ENCODE measurements at regions not wholly inside any gene's neighbourhood (a gene's known extent, or its start where the extent isn't known, plus 50 kb on each side); places are given as distances from the start of the nearest gene placed in this dataset.
"Not testable (repeated sequence)": the region's sequence is repeated elsewhere in the genome, so short reads cannot be mapped to it uniquely, and the experiment has no call there.

GRCh38 chr3:166029507-166029906 lies 192.3 kb upstream of the BCHE start:
- no peak for DNase-seq

GRCh38 chr3:166013073-166013679 lies 176.0 kb upstream of the BCHE start:
- no peak for DNase-seq

- no peak for DNase-seq
Observed at GRCh38 chr3:166011771-166012170, 174.5 kb upstream of the BCHE start.

GRCh38 chr3:166005126-166005525 lies 167.9 kb upstream of the BCHE start:
- no peak for DNase-seq

- DNase-seq = no peak
Observed at GRCh38 chr3:165994293-165994692, 157.1 kb upstream of the BCHE start.

- DNase-seq = no peak
Observed at GRCh38 chr3:165984589-165984988, 147.4 kb upstream of the BCHE start.

GRCh38 chr3:165983284-165983683 lies 146.1 kb upstream of the BCHE start:
- no peak for DNase-seq

- no peak for DNase-seq
Observed at GRCh38 chr3:165981318-165981717, 144.1 kb upstream of the BCHE start.

GRCh38 chr3:165960825-165961224 lies 123.6 kb upstream of the BCHE start:
- not testable (repeated sequence) for DNase-seq

- DNase-seq = no peak
Observed at GRCh38 chr3:165954171-165954570, 116.9 kb upstream of the BCHE start.

GRCh38 chr3:165946360-165946759 lies 109.1 kb upstream of the BCHE start:
- DNase-seq = no peak

- DNase-seq = no peak
Observed at GRCh38 chr3:165938986-165939540, 101.8 kb upstream of the BCHE start.

GRCh38 chr3:165936081-165936480 lies 98.9 kb upstream of the BCHE start:
- DNase-seq = not testable (repeated sequence)

- DNase-seq = not testable (repeated sequence)
Observed at GRCh38 chr3:165924301-165924791, 87.1 kb upstream of the BCHE start.

- DNase-seq = no peak
Observed at GRCh38 chr3:165920984-165921383, 83.8 kb upstream of the BCHE start.

- no peak for DNase-seq
Observed at GRCh38 chr3:165919284-165919683, 82.1 kb upstream of the BCHE start.

GRCh38 chr3:165918657-165918979 lies 81.4 kb upstream of the BCHE start:
- DNase-seq = no peak

GRCh38 chr3:165917938-165918656 lies 80.9 kb upstream of the BCHE start:
- not testable (repeated sequence) for DNase-seq

GRCh38 chr3:165915104-165915503 lies 77.9 kb upstream of the BCHE start:
- DNase-seq = not testable (repeated sequence)

GRCh38 chr3:165903885-165904630 lies 66.8 kb upstream of the BCHE start:
- no peak for DNase-seq

GRCh38 chr3:165899066-165899465 lies 61.8 kb upstream of the BCHE start:
- no peak for DNase-seq

GRCh38 chr3:165897137-165897536 lies 59.9 kb upstream of the BCHE start:
- DNase-seq = no peak

GRCh38 chr3:165895919-165896318 lies 58.7 kb upstream of the BCHE start:
- no peak for DNase-seq
